Coronary artery (tissue), 2 donors: ENCODE measurements at regions not wholly inside any gene's neighbourhood (a gene's known extent, or its start where the extent isn't known, plus 50 kb on each side); places are given as distances from the start of the nearest gene placed in this dataset.

Source experiments
- DNase-seq: peaks from one replicate; pipeline ENCODE4 v3.0.0-alpha.2; 2017; ENCODE audit warnings: low spot score
- H3K27ac ChIP-seq, 2 donors: fragments of 200-600 bp; sonication (generic); one replicate each; pipeline ENCODE4 v1.5.1; 2016 to 2019
- H3K4me3 ChIP-seq: fragments of 200-600 bp; sonication (generic); 2 replicates; pipeline ENCODE4 v1.5.1; 2016; ENCODE audit warnings: mild to moderate bottlenecking, moderate library complexity
- TF ChIP-seq, protein P1 (sequence below): fragments of 200-600 bp; sonication (generic); IDR thresholded peaks from one replicate; pipeline ENCODE4 v1.5.1; 2019; ENCODE audit warnings: antibody characterized with exemption

DNA sequence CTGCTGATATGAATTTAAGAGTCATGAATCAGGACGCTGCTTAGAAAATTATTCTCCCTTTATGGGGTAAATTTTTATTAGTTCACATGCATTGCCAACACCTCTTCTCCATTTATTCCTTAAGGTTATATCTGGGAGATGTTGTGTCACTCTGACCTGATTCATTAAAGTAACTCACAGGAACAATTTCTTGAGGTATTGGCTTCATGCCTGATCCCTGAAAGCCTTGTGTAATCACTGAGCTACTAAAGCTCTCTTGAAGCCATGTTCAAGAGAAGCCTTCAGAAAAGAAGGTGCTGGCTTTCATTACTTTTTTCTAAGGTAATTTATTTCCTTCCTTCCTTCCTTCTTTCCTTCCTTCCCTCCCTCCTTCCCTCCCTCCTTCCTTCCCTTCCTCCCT lies 420.6 kb downstream of the RAB38 start:
- TF ChIP-seq, protein P1, sequence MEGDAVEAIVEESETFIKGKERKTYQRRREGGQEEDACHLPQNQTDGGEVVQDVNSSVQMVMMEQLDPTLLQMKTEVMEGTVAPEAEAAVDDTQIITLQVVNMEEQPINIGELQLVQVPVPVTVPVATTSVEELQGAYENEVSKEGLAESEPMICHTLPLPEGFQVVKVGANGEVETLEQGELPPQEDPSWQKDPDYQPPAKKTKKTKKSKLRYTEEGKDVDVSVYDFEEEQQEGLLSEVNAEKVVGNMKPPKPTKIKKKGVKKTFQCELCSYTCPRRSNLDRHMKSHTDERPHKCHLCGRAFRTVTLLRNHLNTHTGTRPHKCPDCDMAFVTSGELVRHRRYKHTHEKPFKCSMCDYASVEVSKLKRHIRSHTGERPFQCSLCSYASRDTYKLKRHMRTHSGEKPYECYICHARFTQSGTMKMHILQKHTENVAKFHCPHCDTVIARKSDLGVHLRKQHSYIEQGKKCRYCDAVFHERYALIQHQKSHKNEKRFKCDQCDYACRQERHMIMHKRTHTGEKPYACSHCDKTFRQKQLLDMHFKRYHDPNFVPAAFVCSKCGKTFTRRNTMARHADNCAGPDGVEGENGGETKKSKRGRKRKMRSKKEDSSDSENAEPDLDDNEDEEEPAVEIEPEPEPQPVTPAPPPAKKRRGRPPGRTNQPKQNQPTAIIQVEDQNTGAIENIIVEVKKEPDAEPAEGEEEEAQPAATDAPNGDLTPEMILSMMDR, result no peak
- DNase-seq, result no peak
- Histone ChIP-seq H3K27ac (no peak overlapping the region), H3K4me3 (no peak overlapping the region)

DNA sequence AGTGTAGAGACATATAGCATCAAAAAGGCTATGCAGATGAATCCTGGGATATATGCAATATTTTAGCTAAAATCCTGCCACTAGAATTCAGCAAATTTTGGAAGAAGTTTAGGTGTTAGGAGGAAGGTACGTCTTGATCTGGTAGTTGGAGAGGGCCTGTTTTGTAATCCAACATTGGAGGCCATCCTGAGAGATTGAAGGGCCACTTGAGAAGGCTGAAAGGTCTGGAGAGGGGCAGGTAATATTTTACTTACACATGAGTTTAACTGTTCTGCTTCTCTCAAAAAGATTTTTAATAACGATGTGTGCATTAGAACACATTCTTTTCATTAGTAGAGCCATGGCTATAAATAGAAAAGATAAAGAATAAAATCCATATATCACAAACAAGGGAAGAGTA lies 422.1 kb downstream of the RAB38 start:
- no peak overlapping the region for H3K27ac ChIP-seq
- TF ChIP-seq, protein P1, result no peak
- H3K4me3 ChIP-seq, result no peak overlapping the region
- no peak for DNase-seq

DNA sequence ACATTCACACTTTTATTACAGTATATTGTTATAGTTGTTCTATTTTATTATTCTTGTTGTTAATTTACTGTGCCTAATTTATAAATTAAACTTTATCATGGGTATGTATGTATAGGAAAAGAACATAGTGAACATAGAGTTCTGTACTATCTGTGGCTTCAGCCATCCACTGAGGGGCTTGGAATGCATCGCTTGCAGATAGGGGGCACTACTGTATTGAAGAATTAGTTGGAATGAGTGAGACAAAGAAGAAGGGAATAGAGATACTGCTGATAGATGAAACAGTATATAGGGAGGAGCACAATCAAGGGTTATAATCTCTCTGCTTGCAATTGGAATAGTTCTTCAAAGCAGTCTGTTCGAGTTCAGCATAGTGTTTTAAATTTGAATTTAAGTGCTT lies 432.2 kb downstream of the RAB38 start:
- TF ChIP-seq, protein P1, result no peak
- DNase-seq, result no peak
- Histone ChIP-seq H3K4me3 (no peak overlapping the region), H3K27ac (no peak overlapping the region)

- DNase-seq, result no peak
- TF ChIP-seq, protein P1, result no peak
- Histone ChIP-seq H3K4me3 (no peak overlapping the region), H3K27ac (no peak overlapping the region)
These were observed 434.3 kb downstream of the RAB38 start for GRCh38 chr11:87740968-87741367.

GRCh38 chr11:87740451-87740850 lies 434.8 kb downstream of the RAB38 start:
- Histone ChIP-seq H3K27ac (no peak overlapping the region), H3K4me3 (no peak overlapping the region)
- DNase-seq, result no peak
- TF ChIP-seq, protein P1, result no peak

DNA sequence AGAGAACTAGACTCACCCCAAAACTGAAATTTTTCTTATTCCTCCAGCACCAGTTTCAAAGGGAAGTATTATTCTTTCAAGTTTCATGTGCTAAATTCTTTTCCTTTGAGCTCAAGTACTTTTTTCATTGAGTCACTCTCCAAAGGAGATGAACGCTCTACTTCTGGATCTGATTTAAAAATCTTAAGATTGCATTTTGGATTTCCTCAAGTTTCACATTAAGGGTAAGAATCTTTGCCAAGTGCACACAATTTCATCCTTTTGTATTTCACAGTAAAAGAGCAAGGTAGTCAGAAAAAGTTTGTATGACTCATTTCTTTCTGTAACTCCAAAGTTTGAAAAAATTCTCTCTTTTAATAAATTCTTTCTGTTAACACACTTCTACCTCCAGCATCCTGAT lies 435.5 kb downstream of the RAB38 start:
- TF ChIP-seq, protein P1, result no peak
- no peak overlapping the region for H3K27ac ChIP-seq
- H3K4me3 ChIP-seq, result no peak overlapping the region
- no peak for DNase-seq

GRCh38 chr11:87739261-87739660 lies 436.0 kb downstream of the RAB38 start:
- Histone ChIP-seq H3K27ac (no peak overlapping the region), H3K4me3 (no peak overlapping the region)
- no peak for DNase-seq
- TF ChIP-seq, protein P1, result no peak
